GM12864 (cell line): ENCODE measurements at regions not wholly inside any gene's neighbourhood (a gene's known extent, or its start where the extent isn't known, plus 50 kb on each side); places are given as distances from the start of the nearest gene placed in this dataset.

Source experiments
- DNase-seq: peaks from one replicate; pipeline ENCODE4 v3.0.0-alpha.2; 2011; ENCODE audit warnings: low read depth
- H3K4me3 ChIP-seq: 2 replicates; pipeline ENCODE4 v1.5.1; 2011; ENCODE audit warnings: mild to moderate bottlenecking, low read depth, low read length, control low read depth
- TF ChIP-seq, protein P1 (sequence below): IDR thresholded peaks from 2 replicates; pipeline ENCODE4 v1.5.1; 2011; ENCODE audit warnings: low read depth, mild to moderate bottlenecking, moderate library complexity, low read length, control low read depth, inconsistent platforms; ENCODE audit errors: missing control alignments

DNA sequence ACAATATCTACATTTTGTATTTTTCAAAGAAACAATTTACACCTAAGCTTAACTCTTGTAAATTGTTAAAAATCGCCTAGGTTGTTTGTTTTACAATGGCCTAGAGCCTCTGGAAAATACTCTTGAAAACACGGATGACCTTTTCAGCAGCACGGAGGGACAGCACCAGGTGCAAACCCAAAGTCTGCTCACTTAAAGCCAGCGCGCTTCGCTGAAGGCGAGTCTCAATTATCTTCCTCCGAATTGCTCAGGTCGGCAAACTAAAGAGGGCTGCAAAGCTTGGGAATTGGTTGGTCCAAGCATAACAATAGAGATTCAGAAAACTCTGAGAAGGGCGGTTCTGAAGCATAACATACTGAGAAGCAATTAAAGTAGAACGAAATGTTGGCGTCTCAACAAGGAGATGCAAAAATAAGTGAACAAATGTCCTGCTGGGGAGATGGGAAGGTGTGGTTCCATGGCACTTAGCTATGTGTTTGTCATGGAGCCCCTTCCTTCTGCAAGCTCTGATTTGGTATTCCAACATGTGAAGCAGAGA, 139.9 kb upstream of the PITRM1 start:
- H3K4me3 ChIP-seq = no peak overlapping the region
- no peak for DNase-seq
- TF ChIP-seq, protein P1, sequence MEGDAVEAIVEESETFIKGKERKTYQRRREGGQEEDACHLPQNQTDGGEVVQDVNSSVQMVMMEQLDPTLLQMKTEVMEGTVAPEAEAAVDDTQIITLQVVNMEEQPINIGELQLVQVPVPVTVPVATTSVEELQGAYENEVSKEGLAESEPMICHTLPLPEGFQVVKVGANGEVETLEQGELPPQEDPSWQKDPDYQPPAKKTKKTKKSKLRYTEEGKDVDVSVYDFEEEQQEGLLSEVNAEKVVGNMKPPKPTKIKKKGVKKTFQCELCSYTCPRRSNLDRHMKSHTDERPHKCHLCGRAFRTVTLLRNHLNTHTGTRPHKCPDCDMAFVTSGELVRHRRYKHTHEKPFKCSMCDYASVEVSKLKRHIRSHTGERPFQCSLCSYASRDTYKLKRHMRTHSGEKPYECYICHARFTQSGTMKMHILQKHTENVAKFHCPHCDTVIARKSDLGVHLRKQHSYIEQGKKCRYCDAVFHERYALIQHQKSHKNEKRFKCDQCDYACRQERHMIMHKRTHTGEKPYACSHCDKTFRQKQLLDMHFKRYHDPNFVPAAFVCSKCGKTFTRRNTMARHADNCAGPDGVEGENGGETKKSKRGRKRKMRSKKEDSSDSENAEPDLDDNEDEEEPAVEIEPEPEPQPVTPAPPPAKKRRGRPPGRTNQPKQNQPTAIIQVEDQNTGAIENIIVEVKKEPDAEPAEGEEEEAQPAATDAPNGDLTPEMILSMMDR = no peak

DNA sequence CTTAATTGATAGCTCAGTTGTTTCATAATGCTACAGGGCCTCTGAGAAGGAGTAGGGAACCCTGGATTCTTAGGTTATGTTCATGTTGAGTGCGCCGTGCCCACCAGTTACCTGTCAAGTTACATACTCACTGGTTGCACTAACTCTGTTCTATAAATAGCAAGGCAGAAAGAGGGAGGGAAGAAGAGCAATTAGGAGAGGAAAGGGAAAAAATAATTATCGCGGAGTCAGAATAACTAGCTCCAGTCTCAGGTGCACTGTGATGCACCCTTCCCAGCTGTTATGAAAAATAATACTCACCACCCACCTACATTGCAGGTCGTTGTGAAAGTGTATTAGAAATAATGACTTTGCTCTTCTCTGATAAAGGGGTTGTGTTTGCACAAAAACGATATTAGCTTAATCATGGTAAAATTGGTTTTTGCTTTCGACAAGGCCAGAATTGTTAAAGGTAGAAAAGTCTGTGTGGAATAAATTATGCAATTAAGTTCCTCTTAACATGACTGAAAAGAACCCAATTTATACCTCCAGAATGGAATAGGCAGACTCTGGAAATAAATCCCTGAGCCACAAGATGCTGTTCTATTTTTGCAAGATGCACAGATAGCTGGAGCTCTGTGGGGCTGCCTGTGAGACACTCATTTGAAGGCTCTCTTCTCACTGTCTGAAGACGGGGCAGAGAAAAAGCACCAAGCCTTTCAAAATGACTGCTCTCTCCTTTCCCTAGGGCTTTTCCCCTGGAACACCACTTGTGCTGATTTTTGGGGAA, 137.6 kb upstream of the PITRM1 start:
- no peak for DNase-seq
- H3K4me3 ChIP-seq = no peak overlapping the region
- TF ChIP-seq, protein P1 = no peak

DNA sequence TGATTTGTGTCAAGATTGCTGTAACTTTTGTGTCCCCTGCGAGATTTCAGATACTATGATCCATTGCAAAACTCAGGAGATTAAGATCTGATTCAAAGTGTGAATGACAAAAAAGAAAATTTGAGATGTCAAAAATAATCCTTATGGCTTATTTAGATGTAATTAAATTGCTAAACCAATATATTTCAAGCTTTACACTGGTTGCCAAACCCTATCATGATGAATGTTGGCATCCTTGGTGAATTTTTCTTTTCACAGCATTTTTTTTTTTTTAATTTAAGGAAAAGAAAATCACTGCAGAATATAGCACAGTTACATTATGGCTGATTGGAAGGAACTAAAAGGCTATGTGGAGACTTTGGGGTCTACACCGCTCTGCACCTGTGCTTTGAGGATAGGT, 133.5 kb upstream of the PITRM1 start:
- H3K4me3 ChIP-seq = no peak overlapping the region

DNA sequence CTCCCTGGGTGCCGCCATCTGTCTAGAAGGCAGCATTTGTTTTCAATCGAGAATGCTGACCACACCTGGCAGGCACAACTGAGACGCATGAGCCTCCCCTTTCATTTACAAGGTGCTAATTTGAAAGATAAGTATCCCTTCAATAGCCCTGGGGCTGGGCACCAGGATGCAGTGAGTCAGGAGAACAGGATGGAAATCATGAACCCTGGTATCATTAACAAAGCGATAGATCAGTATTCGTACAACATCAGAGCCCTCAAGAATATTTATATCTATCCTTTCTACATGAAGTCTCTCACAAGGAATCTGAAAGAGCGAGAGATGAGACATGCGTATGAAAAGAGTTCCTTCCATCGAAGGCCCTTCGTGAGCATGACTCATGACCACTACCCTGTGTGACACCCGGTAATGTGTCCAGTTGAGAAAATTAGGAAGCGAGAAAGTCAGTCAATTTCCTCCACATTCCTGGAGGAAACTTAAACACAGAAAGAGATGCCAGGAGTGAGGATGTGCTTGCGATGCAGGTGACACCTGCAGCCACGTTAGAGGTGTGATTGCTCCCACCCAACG, 123.1 kb upstream of the PITRM1 start:
- no peak overlapping the region for H3K4me3 ChIP-seq
- DNase-seq = no peak
- TF ChIP-seq, protein P1 = no peak

More for the DNA sequence above, 133.5 kb upstream of the PITRM1 start:
- TF ChIP-seq, protein P1 = no peak
- DNase-seq = no peak

DNA sequence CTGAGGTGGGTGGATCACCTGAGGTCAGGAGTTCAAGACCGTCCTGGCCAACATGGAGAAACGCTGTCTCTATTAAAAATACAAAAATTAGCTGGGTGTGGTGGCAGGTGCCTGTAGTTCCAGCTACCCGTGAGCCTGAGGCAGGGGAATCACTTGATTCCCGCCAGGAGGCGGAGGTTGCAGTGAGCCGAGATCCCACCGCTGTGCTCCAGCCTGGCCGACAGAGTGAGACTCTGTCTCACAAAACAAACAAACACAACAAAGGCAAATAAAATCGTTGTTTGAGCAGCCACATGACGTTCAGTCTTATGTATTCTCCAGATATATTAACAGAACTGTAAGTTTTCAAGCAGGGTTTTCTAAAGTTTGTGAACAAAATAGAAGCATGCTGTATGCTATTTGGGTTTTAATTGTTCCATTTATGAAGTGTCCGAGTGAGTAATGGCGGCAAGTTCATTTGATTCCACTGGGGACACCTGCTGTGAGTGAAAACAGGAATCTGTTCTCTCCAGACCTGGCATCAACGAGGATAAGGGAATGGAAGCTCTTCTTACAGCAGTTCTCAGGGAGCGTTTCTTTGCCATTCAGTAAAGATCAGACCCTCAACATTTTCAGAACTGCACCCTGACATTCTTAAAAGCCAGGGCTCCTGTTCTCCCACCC, 122.5 kb upstream of the PITRM1 start:
- no peak for DNase-seq
- no peak overlapping the region for H3K4me3 ChIP-seq
- TF ChIP-seq, protein P1 = no peak

DNA sequence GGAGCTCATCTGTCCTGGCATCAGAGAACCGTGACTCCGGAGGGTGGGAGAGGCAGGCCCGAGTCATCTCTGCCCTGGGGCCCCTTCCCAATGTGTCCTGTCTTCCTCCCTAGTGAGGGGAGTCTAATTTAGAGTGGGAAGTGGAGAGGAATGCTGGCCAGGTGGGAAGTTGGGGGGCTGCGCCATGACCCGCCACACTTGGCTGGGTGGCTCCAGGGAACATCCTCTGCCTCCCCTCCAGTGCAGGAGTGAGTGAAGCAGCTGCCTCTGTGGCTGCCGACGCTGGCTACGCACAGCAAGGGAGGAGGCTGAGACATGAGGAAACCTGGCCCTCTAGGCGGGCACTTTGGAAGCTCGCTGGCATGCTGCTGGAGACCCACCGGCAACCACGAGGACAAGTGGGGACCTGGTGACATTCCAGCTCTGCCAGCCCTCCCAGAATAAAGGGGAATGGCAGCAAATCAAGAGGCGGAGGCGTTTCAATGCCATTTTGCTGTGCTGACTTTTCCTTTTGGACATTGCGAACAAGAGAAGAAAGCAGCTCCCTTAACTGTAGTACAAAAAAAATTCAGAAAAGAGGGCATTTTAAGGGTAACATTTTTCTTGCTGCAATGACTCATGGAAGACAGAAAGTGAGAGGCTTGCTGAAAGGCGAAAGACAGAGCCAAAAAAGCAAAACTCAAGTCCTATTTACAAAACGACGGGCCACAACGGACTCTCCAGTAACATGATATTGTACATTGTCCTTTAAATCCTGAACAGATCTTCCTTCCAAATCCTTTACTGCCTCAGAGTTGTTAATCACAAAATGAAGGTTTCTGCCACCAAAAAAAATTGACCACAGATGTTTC, 121.2 kb upstream of the PITRM1 start:
- TF ChIP-seq, protein P1 = no peak
- DNase-seq = no peak
- H3K4me3 ChIP-seq = no peak overlapping the region
